ENCODE measurements at regions not wholly inside any gene's neighbourhood (a gene's known extent, or its start where the extent isn't known, plus 50 kb on each side); places are given as distances from the start of the nearest gene placed in this dataset.

DNA sequence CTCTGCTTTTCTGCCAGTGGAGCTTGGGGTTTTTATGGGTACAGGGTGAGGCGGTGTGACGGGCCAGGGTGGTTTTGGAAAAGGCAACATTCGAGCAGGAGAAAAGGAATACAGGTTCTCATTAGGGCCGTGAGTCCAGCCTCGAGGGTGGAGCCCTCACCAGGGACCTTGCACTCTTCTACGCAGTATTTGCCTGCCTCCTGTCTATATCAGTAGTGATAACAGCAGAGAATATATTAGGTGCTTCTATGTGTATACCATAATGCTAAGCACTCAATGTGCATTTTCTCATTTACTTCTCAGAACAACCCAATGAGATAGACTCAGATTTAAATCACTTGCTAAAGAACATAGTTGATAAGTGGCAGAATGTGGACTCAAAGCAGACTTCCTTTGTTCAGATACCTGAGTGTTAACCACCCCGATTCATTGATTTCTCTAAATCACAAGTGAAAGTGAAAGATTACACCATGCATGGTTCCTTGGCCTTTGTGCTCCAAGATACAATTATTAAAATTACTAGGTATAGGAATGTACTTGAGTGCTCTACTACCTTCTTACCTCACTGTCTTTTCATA, 403.9 kb downstream of the PCDH7 start:
- no peak overlapping the region for H3K4me3 ChIP-seq (ENCODE audit: low read length)
- no peak for DNase-seq (ENCODE audit: low read depth, low spot score)

DNA sequence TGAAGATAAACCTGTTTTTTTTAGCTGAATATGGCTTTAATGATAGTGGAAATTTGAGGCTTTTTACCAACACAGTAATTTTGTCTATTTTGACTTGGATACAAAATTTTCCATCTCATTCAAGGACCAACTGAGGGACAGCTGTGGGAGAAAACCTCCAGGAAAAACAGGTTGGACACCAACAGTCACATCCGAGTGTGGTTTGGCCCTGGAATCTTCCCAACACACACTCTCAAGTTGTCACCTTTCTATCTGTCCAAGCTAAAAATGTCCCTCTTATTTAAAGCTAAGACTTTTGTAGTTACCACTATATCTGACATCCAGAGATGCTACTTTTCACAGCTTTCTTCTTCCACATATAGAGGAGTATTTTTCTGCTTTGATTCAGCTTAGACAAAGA, 404.9 kb downstream of the PCDH7 start:
- no peak overlapping the region for H3K4me3 ChIP-seq (ENCODE audit: low read length)
- DNase-seq (ENCODE audit: low read depth, low spot score) = no peak

GRCh38 chr4:31125496-31125895, 405.3 kb downstream of the PCDH7 start:
- DNase-seq (ENCODE audit: low read depth, low spot score) = no peak
- no peak overlapping the region for H3K4me3 ChIP-seq (ENCODE audit: low read length)

DNA sequence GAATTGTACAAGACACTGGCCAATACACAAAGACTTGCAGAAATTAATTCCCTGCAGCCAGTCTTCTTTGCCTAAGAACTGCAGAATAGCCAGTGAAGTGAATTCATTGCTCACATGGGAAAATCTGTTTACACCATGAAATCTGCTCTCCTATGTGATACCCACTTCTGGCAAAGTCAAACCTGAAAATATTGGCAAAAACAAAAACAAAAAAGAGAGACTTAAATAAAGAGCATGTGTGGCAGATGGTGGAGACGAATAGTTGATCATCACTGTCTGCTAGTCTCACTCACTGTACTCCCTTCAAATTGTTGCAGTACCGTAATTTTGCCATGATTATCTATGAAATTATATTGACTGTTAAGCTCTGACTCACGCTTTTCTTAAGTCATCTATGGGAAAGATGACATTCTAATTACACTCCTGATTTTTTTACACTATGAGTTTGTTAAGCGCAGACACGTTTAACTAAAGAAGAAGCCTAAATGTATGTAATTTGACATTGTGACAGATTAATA, 406.8 kb downstream of the PCDH7 start:
- no peak for DNase-seq (ENCODE audit: low read depth, low spot score)
- H3K4me3 ChIP-seq (ENCODE audit: low read length) = no peak overlapping the region

- DNase-seq (ENCODE audit: low read depth, low spot score) = no peak
- no peak overlapping the region for H3K4me3 ChIP-seq (ENCODE audit: low read length)
These were observed 410.8 kb downstream of the PCDH7 start for GRCh38 chr4:31130930-31131329.

GRCh38 chr4:31134720-31135119, 414.6 kb downstream of the PCDH7 start:
- DNase-seq (ENCODE audit: low read depth, low spot score) = no peak
- H3K4me3 ChIP-seq (ENCODE audit: low read length) = no peak overlapping the region

DNA sequence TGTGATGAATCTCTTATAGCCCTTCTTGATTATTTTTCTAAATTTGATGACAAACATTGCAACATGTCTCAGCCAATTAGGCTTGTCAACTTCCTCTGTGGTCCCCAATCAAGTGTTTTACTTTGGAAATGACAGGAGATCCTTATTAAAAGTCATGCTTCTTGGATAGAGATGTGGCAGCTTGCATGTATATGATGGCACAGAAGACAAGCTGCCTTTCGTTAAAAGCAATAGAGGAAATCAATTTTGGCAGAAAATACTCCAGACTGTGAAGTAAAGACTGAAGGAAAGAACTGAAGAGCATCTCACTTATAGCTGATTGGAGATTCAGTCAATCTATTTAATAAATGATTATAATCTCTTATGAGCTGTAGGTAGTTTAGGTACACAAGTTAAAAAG, 419.6 kb downstream of the PCDH7 start:
- DNase-seq (ENCODE audit: low read depth, low spot score) = no peak
- H3K4me3 ChIP-seq (ENCODE audit: low read length) = no peak overlapping the region

DNA sequence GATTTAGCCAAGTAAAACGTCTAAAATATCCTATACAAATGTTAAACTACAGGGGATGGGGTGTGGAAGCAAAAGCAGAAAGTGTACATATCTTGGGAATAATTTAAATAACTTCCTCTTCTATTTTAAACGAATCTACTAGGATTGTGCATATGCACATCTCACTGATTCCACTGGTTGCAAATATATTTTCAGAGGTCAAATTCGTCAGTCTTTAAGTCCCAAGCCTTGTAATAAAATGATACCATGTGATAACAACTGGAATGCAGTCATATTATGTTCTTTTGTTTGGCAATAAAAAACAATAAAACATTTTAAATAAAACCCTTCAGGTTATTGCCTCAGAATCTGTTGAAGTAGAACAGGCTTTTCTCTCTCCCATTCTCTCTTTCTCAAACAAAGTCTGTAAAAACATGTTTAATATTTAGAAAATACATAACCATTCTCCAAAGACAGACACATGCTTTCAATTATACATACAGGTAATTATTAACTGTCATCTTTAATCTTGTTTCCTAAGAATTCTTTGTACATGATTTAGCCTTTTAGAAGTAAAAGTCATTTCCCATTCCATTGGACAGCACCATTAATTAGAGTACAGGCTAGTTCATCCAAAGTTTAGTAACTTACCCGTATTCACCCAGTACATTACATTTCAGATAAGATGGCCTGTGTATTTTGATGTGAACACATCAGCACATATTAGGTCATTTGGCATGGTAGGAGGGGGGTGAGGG, 421.1 kb downstream of the PCDH7 start:
- H3K4me3 ChIP-seq (ENCODE audit: low read length) = no peak overlapping the region
- DNase-seq (ENCODE audit: low read depth, low spot score) = no peak

DNA sequence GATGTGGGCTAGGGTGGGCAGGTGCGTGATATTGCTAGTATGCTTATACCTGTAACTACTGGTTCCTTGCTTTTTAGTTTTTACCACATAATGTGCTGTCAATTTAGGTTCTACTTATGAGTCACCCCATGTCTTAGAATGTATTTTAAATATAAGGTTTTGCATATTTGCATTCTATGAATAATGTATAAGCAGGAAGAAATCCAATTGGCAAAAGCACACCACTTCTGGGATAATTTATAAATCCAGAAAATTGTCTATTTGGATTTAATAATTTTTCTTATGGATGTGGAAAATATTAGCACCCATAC, 421.6 kb downstream of the PCDH7 start:
- no peak overlapping the region for H3K4me3 ChIP-seq (ENCODE audit: low read length)
- DNase-seq (ENCODE audit: low read depth, low spot score) = no peak

DNA sequence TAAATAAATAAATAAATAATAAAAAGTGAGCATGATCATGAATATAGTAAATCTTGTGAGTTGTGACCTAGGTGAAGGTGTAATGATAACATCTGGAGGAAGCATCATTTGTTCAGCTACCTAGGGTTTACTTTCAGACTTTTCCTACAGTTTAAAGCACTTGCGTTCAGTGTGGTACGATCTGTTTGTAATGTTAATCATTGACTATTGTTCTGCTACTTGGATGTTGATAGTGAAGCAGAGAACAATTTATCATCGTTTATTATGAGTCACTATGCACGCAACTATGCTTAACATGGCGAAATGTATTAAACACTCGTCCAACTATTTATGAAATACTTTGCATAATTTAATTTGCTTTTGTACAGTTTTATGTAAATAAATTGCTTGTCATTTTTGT, 426.2 kb downstream of the PCDH7 start:
- H3K4me3 ChIP-seq (ENCODE audit: low read length) = no peak overlapping the region

DNA sequence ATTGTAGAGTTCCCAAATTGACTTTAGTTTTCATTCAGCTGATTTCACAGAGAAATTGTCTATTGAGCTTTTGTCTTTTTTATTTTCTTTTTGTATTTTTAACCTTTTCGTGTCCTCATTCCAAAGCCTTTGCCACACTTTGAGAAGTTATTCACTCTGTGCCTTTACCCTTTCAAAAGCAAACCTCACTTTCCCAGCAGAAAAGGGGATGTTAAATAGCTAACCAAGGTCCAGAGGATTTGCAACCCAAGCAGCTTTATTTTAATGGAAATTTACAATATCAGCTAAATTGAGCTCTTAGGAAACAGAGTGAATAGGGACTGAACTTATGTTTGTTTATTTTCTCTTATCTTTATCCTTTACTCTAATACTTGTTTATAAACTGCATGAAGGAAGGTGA, 428.8 kb downstream of the PCDH7 start:
- H3K4me3 ChIP-seq (ENCODE audit: low read length) = no peak overlapping the region
- no peak for DNase-seq (ENCODE audit: low read depth, low spot score)

More for the DNA sequence above, 426.2 kb downstream of the PCDH7 start:
- no peak for DNase-seq (ENCODE audit: low read depth, low spot score)

GRCh38 chr4:31156221-31156620, 436.1 kb downstream of the PCDH7 start:
- no peak overlapping the region for H3K4me3 ChIP-seq (ENCODE audit: low read length)
- DNase-seq (ENCODE audit: low read depth, low spot score) = no peak

- H3K4me3 ChIP-seq (ENCODE audit: low read length) = no peak overlapping the region
- no peak for DNase-seq (ENCODE audit: low read depth, low spot score)
These were observed 440.0 kb downstream of the PCDH7 start for GRCh38 chr4:31160146-31160545.

- no peak for DNase-seq (ENCODE audit: low read depth, low spot score)
- H3K4me3 ChIP-seq (ENCODE audit: low read length) = no peak overlapping the region
These were observed 449.7 kb downstream of the PCDH7 start for GRCh38 chr4:31169846-31170245.

GRCh38 chr4:31171362-31171761, 451.2 kb downstream of the PCDH7 start:
- DNase-seq (ENCODE audit: low read depth, low spot score) = no peak
- no peak overlapping the region for H3K4me3 ChIP-seq (ENCODE audit: low read length)

DNA sequence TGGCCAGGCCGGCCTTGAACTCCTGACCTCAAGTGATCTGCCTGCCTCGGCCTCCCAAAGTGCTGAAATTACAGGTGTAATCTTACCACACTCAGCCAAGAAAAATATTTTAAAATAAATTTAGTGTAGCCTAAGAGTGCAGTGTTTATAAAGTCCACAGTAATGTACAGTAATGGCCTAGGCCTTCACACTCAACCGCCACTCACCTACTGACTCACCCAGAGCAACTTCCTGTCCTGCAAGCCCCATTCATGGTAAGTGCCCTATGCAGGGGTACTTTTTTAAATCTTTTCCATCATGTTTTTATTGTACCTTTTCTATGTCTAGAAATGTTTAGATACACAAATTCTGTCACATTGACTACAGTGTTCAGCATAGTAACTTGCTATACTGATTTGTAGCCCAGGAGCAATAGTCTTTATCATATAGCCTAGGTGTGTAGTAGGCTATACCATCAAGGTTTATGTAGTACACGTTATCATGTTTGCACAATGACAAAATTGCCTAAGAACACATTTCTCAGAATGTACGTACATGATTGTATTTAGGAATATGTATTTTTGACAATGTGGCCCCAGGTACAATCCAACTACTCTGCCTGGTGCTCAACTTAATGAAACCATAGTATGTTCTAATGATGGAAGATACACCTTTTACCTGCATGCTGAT, 455.2 kb downstream of the PCDH7 start:
- DNase-seq (ENCODE audit: low read depth, low spot score) = no peak
- H3K4me3 ChIP-seq (ENCODE audit: low read length) = no peak overlapping the region

- no peak overlapping the region for H3K4me3 ChIP-seq (ENCODE audit: low read length)
- no peak for DNase-seq (ENCODE audit: low read depth, low spot score)
These were observed 463.1 kb downstream of the PCDH7 start for GRCh38 chr4:31183256-31183655.

GRCh38 chr4:31185014-31185585, 464.9 kb downstream of the PCDH7 start:
- no peak overlapping the region for H3K4me3 ChIP-seq (ENCODE audit: low read length)
- DNase-seq (ENCODE audit: low read depth, low spot score) = no peak

GRCh38 chr4:31187979-31188378, 467.8 kb downstream of the PCDH7 start:
- no peak for DNase-seq (ENCODE audit: low read depth, low spot score)
- no peak overlapping the region for H3K4me3 ChIP-seq (ENCODE audit: low read length)

DNA sequence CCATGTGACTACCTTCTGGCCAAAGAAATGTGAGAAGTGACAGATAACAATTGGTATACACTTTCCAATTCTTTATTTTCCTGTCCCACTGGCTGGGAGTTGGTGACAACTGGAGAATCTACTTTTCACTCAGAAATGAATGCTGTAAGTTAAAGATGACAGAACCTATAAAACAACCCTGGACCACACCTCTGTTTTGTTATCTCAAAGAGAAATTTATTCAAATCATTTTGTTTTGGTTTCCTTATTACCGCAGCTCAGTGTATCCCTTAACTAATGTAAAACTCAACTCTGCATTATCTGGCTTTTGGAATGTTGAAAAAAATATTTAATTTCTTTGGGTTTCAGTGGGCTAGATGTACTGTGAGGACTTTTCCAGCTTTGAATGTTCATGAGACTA, 469.8 kb downstream of the PCDH7 start:
- no peak overlapping the region for H3K4me3 ChIP-seq (ENCODE audit: low read length)
- no peak for DNase-seq (ENCODE audit: low read depth, low spot score)
